D341Med (cell line): ENCODE measurements at regions not wholly inside any gene's neighbourhood (a gene's known extent, or its start where the extent isn't known, plus 50 kb on each side); places are given as distances from the start of the nearest gene placed in this dataset.
"Not testable (repeated sequence)": the region's sequence is repeated elsewhere in the genome, so short reads cannot be mapped to it uniquely, and the experiment has no call there.

Experiments used
- DNase-seq: peaks from one replicate; pipeline ENCODE4 v3.0.0; 2012; ENCODE audit warnings: low spot score

GRCh38 chr2:2464094-2464493 is 133.0 kb upstream of the MYT1L start:
- no peak for DNase-seq

- no peak for DNase-seq
Observed at GRCh38 chr2:2456721-2457120, 125.6 kb upstream of the MYT1L start.

- DNase-seq = no peak
Observed at GRCh38 chr2:2455151-2455550, 124.1 kb upstream of the MYT1L start.

- no peak for DNase-seq
Observed at GRCh38 chr2:2452961-2453360, 121.9 kb upstream of the MYT1L start.

- not testable (repeated sequence) for DNase-seq
Observed at GRCh38 chr2:2451275-2451674, 120.2 kb upstream of the MYT1L start.

GRCh38 chr2:2448178-2448577 is 117.1 kb upstream of the MYT1L start:
- no peak for DNase-seq

- DNase-seq = no peak
Observed at GRCh38 chr2:2422621-2423020, 91.5 kb upstream of the MYT1L start.

- no peak for DNase-seq
Observed at GRCh38 chr2:2413525-2413924, 82.5 kb upstream of the MYT1L start.

- no peak for DNase-seq
Observed at GRCh38 chr2:2410987-2411386, 79.9 kb upstream of the MYT1L start.

GRCh38 chr2:2409481-2409880 is 78.4 kb upstream of the MYT1L start:
- DNase-seq = no peak

GRCh38 chr2:2405780-2406179 is 74.7 kb upstream of the MYT1L start:
- no peak for DNase-seq

GRCh38 chr2:2400286-2401038 is 69.4 kb upstream of the MYT1L start:
- no peak for DNase-seq

- DNase-seq = no peak
Observed at GRCh38 chr2:2399396-2399795, 68.3 kb upstream of the MYT1L start.

GRCh38 chr2:2392332-2392731 is 61.3 kb upstream of the MYT1L start:
- no peak for DNase-seq

GRCh38 chr2:2389215-2389614 is 58.1 kb upstream of the MYT1L start:
- DNase-seq = no peak
